ENCODE measurements at regions not wholly inside any gene's neighbourhood (a gene's known extent, or its start where the extent isn't known, plus 50 kb on each side); places are given as distances from the start of the nearest gene placed in this dataset.

GRCh38 chr18:21991886-21992285 lies 177.5 kb upstream of the GATA6 start:
- TF ChIP-seq CTCF (conservative IDR thresholded peaks at IDR 0.05; ENCODE audit: low read length) (no peak), EZH2phosphoT487 (IDR thresholded peaks at IDR 0.05; ENCODE audit: borderline replicate concordance) (no peak)
